Glutamatergic neuron (in vitro differentiated cells): ENCODE measurements at regions not wholly inside any gene's neighbourhood (a gene's known extent, or its start where the extent isn't known, plus 50 kb on each side); places are given as distances from the start of the nearest gene placed in this dataset.

Experiments
- DNase-seq: peaks from one replicate; pipeline ENCODE4 v3.0.0; 2022
- H3K27ac Mint-ChIP-seq: one replicate; pipeline ENCODE4 v1.8.0; 2020; ENCODE audit warnings: mild to moderate bottlenecking, mixed read lengths, inconsistent platforms; ENCODE audit not compliant: unreplicated experiment
- H3K27me3 Mint-ChIP-seq: one replicate; pipeline ENCODE4 v1.8.0; 2020; ENCODE audit warnings: mild to moderate bottlenecking, moderate library complexity, mixed read lengths, inconsistent platforms; ENCODE audit not compliant: unreplicated experiment
- H3K36me3 Mint-ChIP-seq: one replicate; pipeline ENCODE4 v1.8.0; 2020; ENCODE audit warnings: mild to moderate bottlenecking, mixed read lengths, inconsistent platforms; ENCODE audit not compliant: unreplicated experiment
- H3K4me1 Mint-ChIP-seq: one replicate; pipeline ENCODE4 v1.8.0; 2020; ENCODE audit warnings: mild to moderate bottlenecking, low read depth, mixed read lengths, inconsistent platforms; ENCODE audit not compliant: unreplicated experiment
- H3K4me3 Mint-ChIP-seq: one replicate; pipeline ENCODE4 v1.8.0; 2020; ENCODE audit warnings: mild to moderate bottlenecking, mixed read lengths, inconsistent platforms; ENCODE audit not compliant: unreplicated experiment
- H3K9me3 Mint-ChIP-seq: one replicate; pipeline ENCODE4 v1.8.0; 2020; ENCODE audit warnings: mild to moderate bottlenecking, moderate library complexity, mixed read lengths, inconsistent platforms; ENCODE audit not compliant: unreplicated experiment
- CTCF ChIP-seq: fragments of 200-600 bp; sonication (generic); IDR thresholded peaks from one replicate; pipeline ENCODE4 v1.5.0; 2021; ENCODE audit not compliant: partially characterized antibody, unreplicated experiment

DNA sequence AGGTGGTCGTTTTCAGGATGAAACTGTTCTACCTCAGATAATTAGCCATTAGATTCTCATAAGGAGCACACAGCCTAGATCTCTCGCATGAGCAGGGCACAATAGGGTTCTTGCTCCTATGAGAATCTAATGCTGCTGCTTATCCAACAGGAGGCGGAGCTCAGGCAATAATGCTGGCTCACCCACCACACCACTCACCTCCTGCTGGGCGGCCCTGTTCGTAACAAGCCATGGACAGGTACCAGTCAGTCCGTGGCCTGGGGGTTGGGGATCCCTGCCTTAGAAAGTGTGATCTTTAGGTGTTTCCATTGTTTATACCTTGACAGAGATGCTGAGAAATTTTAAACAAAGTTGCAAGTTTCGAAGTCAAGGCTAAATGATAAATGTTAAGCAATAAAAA lies 344.6 kb upstream of the HTR2A start:
- Mint-ChIP-seq H3K27me3 (peaks cover 2% of the 10 kb centered on the region), H3K27ac (no peak overlapping the region), H3K9me3 (no peaks in the 10 kb centered on the region), H3K36me3 (no peaks in the 10 kb centered on the region), H3K4me3 (no peak overlapping the region), H3K4me1 (no peaks in the 10 kb centered on the region)
- no peak for TF ChIP-seq CTCF
- peak; percentile 17 for DNase-seq

GRCh38 chr13:47239025-47239424 lies 342.2 kb upstream of the HTR2A start:
- H3K27me3 Mint-ChIP-seq: no peaks in the 10 kb centered on the region
- no peak overlapping the region for H3K4me3 Mint-ChIP-seq
- H3K9me3 Mint-ChIP-seq: no peaks in the 10 kb centered on the region
- no peak for DNase-seq
- TF ChIP-seq CTCF: no peak
- H3K36me3 Mint-ChIP-seq: no peaks in the 10 kb centered on the region
- no peak overlapping the region for H3K27ac Mint-ChIP-seq
- no peaks in the 10 kb centered on the region for H3K4me1 Mint-ChIP-seq

- Mint-ChIP-seq H3K4me3 (no peak overlapping the region), H3K27ac (no peak overlapping the region), H3K27me3 (no peaks in the 10 kb centered on the region), H3K9me3 (no peaks in the 10 kb centered on the region), H3K4me1 (no peaks in the 10 kb centered on the region), H3K36me3 (no peaks in the 10 kb centered on the region)
- no peak for DNase-seq
- no peak for TF ChIP-seq CTCF
Observed at GRCh38 chr13:47237571-47237970, 340.7 kb upstream of the HTR2A start.

- Mint-ChIP-seq H3K36me3 (no peaks in the 10 kb centered on the region), H3K4me1 (no peaks in the 10 kb centered on the region), H3K27ac (no peak overlapping the region), H3K27me3 (no peaks in the 10 kb centered on the region), H3K4me3 (no peak overlapping the region), H3K9me3 (peaks cover 4% of the 10 kb centered on the region)
- TF ChIP-seq CTCF: no peak
- DNase-seq: no peak
Observed at GRCh38 chr13:47233734-47234133, 336.9 kb upstream of the HTR2A start.

DNA sequence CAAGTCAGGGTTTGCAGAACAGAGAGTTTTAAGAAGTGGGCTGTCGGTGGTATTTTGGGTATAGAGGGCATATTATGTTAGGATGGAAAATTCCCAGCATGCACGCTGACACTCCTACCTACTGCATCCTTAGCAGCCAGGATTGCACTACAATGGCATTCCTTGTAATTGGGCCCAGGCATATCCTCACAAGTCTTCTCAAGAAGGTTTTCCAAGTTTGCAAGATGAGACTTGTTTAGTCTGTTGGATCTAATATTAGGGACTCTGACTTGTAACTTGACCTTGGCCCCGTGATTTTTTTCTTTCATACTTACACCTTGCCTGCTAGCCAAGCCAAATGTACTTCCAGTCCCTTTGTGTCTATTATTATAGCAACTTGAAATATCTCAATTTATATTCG lies 335.7 kb upstream of the HTR2A start:
- Mint-ChIP-seq H3K9me3 (peaks cover 4% of the 10 kb centered on the region), H3K27ac (no peak overlapping the region), H3K4me3 (no peak overlapping the region), H3K4me1 (no peaks in the 10 kb centered on the region), H3K27me3 (no peaks in the 10 kb centered on the region), H3K36me3 (no peaks in the 10 kb centered on the region)
- no peak for DNase-seq
- TF ChIP-seq CTCF: no peak
